ENCODE measurements at regions not wholly inside any gene's neighbourhood (a gene's known extent, or its start where the extent isn't known, plus 50 kb on each side); places are given as distances from the start of the nearest gene placed in this dataset.
"Not testable (repeated sequence)": the region's sequence is repeated elsewhere in the genome, so short reads cannot be mapped to it uniquely, and the experiment has no call there.

GRCh38 chr6:170144571-170145271 lies 146.2 kb downstream of the DLL1 start:
- DNase-seq (ENCODE audit: low read depth), result peak; percentile 96
- H3K27me3 ChIP-seq (ENCODE audit: control insufficient read depth, insufficient read depth, low read length), result peaks cover 4% of the 10 kb centered on the region
- no peaks in the 10 kb centered on the region for H3K36me3 ChIP-seq (ENCODE audit: control insufficient read depth, insufficient read depth, low read length)
- peak; percentile 99 for FAIRE-seq
- no peak for TF ChIP-seq CTCF (IDR thresholded peaks at IDR 0.05; ENCODE audit: insufficient read depth, low read length, severe bottlenecking)
- no peak overlapping the region for H3K4me3 ChIP-seq (ENCODE audit: low read depth, low read length)

GRCh38 chr6:170143401-170144150 lies 147.3 kb downstream of the DLL1 start:
- FAIRE-seq (no peak), DNase-seq (ENCODE audit: low read depth) (no peak)
- Histone ChIP-seq H3K36me3 (ENCODE audit: control insufficient read depth, insufficient read depth, low read length) (no peaks in the 10 kb centered on the region), H3K4me3 (ENCODE audit: low read depth, low read length) (no peak overlapping the region), H3K27me3 (ENCODE audit: control insufficient read depth, insufficient read depth, low read length) (peaks cover 2% of the 10 kb centered on the region)
- no peak for TF ChIP-seq CTCF (IDR thresholded peaks at IDR 0.05; ENCODE audit: insufficient read depth, low read length, severe bottlenecking)

GRCh38 chr6:170142559-170142958 lies 148.3 kb downstream of the DLL1 start:
- Histone ChIP-seq H3K36me3 (ENCODE audit: control insufficient read depth, insufficient read depth, low read length) (no peaks in the 10 kb centered on the region), H3K27me3 (ENCODE audit: control insufficient read depth, insufficient read depth, low read length) (peaks cover under 1% of the 10 kb centered on the region), H3K4me3 (ENCODE audit: low read depth, low read length) (no peak overlapping the region)
- DNase-seq (ENCODE audit: low read depth) (no peak), FAIRE-seq (no peak)
- no peak for TF ChIP-seq CTCF (IDR thresholded peaks at IDR 0.05; ENCODE audit: insufficient read depth, low read length, severe bottlenecking)

- DNase-seq (ENCODE audit: low read depth); H3K4me3 ChIP-seq (ENCODE audit: low read depth, low read length); H3K27me3 ChIP-seq (ENCODE audit: control insufficient read depth, insufficient read depth, low read length); H3K36me3 ChIP-seq (ENCODE audit: control insufficient read depth, insufficient read depth, low read length): not testable (repeated sequence)
- FAIRE-seq, result peak; percentile 98
These were observed 149.8 kb downstream of the DLL1 start for GRCh38 chr6:170141061-170141460.

GRCh38 chr6:170140129-170140528 lies 150.7 kb downstream of the DLL1 start:
- FAIRE-seq, result no peak
- no peak overlapping the region for H3K4me3 ChIP-seq (ENCODE audit: low read depth, low read length)
- no peaks in the 10 kb centered on the region for H3K27me3 ChIP-seq (ENCODE audit: control insufficient read depth, insufficient read depth, low read length)
- DNase-seq (ENCODE audit: low read depth), result no peak
- no peak for TF ChIP-seq CTCF (IDR thresholded peaks at IDR 0.05; ENCODE audit: insufficient read depth, low read length, severe bottlenecking)
- H3K36me3 ChIP-seq (ENCODE audit: control insufficient read depth, insufficient read depth, low read length), result no peaks in the 10 kb centered on the region

GRCh38 chr6:170139531-170139930 lies 151.3 kb downstream of the DLL1 start:
- no peak for FAIRE-seq
- TF ChIP-seq CTCF (IDR thresholded peaks at IDR 0.05; ENCODE audit: insufficient read depth, low read length, severe bottlenecking), result no peak
- Histone ChIP-seq H3K4me3 (ENCODE audit: low read depth, low read length) (no peak overlapping the region), H3K27me3 (ENCODE audit: control insufficient read depth, insufficient read depth, low read length) (no peaks in the 10 kb centered on the region), H3K36me3 (ENCODE audit: control insufficient read depth, insufficient read depth, low read length) (no peaks in the 10 kb centered on the region)
- no peak for DNase-seq (ENCODE audit: low read depth)

- H3K4me3 ChIP-seq (ENCODE audit: low read depth, low read length); FAIRE-seq; H3K36me3 ChIP-seq (ENCODE audit: control insufficient read depth, insufficient read depth, low read length); DNase-seq (ENCODE audit: low read depth); H3K27me3 ChIP-seq (ENCODE audit: control insufficient read depth, insufficient read depth, low read length): not testable (repeated sequence)
These were observed 151.8 kb downstream of the DLL1 start for GRCh38 chr6:170139046-170139445.
